Neuronal stem cell (in vitro differentiated cells): ENCODE measurements at regions not wholly inside any gene's neighbourhood (a gene's known extent, or its start where the extent isn't known, plus 50 kb on each side); places are given as distances from the start of the nearest gene placed in this dataset.

Experiments
- DNase-seq: peaks from one replicate; pipeline ENCODE4 v3.0.0-alpha.2; 2013; ENCODE audit warnings: low spot score
- H2AFZ ChIP-seq: one replicate; pipeline ENCODE4 v1.6.1; 2013; ENCODE audit warnings: mild to moderate bottlenecking, low read length, inconsistent platforms
- H2AK5ac ChIP-seq: 2 replicates; pipeline ENCODE4 v1.6.1; 2013; ENCODE audit warnings: low read depth, mild to moderate bottlenecking, inconsistent platforms, low read length, moderate library complexity, mixed read lengths
- H2BK120ac ChIP-seq: 2 replicates; pipeline ENCODE4 v1.6.1; 2013; ENCODE audit warnings: low read depth, mild to moderate bottlenecking, inconsistent platforms, low read length, moderate library complexity, mixed read lengths
- H2BK12ac ChIP-seq: one replicate; pipeline ENCODE4 v1.6.1; 2013; ENCODE audit warnings: low read length, inconsistent platforms
- H2BK15ac ChIP-seq: 2 replicates; pipeline ENCODE4 v1.6.1; 2013; ENCODE audit warnings: mild to moderate bottlenecking, low read length, inconsistent platforms, mixed read lengths
- H2BK5ac ChIP-seq: one replicate; pipeline ENCODE4 v1.6.1; 2013; ENCODE audit warnings: inconsistent platforms, mild to moderate bottlenecking, low read length, moderate library complexity
- H3K14ac ChIP-seq: one replicate; pipeline ENCODE4 v1.6.1; 2013; ENCODE audit warnings: low read length, inconsistent platforms
- H3K18ac ChIP-seq: 2 replicates; pipeline ENCODE4 v1.6.1; 2013; ENCODE audit warnings: low read length, inconsistent platforms
- H3K23ac ChIP-seq: 2 replicates; pipeline ENCODE4 v1.6.1; 2013; ENCODE audit warnings: low read depth, mild to moderate bottlenecking, mixed read lengths, low read length, inconsistent platforms; ENCODE audit not compliant: poor library complexity
- H3K27ac ChIP-seq: replicated peaks from 3 replicates; pipeline ENCODE4 v1.5.1; 2013; ENCODE audit warnings: low read length, inconsistent platforms
- H3K27me3 ChIP-seq, 3 experiments: 2 replicates each; pipeline ENCODE4 v1.6.1; 2013; ENCODE audit warnings: low read length in 3 of 3, mild to moderate bottlenecking in 2 of 3, inconsistent platforms in 1 of 3, low read depth in 1 of 3, mixed read lengths in 1 of 3, moderate library complexity in 1 of 3; ENCODE audit not compliant: control insufficient read depth in 3 of 3, insufficient read depth in 3 of 3
- H3K36me3 ChIP-seq, 2 donors: replicated peaks in 1 of 2; 2 replicates each; pipeline ENCODE4 v1.6.1; 2013; ENCODE audit warnings: low read length in 2 of 2; ENCODE audit not compliant: control insufficient read depth in 2 of 2, insufficient read depth in 2 of 2
- H3K4ac ChIP-seq: 2 replicates; pipeline ENCODE4 v1.6.1; 2013; ENCODE audit warnings: inconsistent platforms, mild to moderate bottlenecking, low read length, moderate library complexity
- H3K4me1 ChIP-seq, 2 donors: 1 replicate in 1 of 2; 2 replicates in 1 of 2; pipeline ENCODE4 v1.6.1; 2013; ENCODE audit warnings: low read length in 2 of 2, low read depth in 1 of 2; ENCODE audit not compliant: control insufficient read depth in 2 of 2, insufficient read depth in 1 of 2
- H3K4me2 ChIP-seq: one replicate; pipeline ENCODE4 v1.6.1; 2013; ENCODE audit warnings: mild to moderate bottlenecking, low read length, inconsistent platforms; ENCODE audit not compliant: insufficient read depth, poor library complexity, severe bottlenecking
- H3K4me3 ChIP-seq, 2 donors: 2 replicates each; pipeline ENCODE4 v1.5.1; 2013; ENCODE audit warnings: low read length in 2 of 2, mild to moderate bottlenecking in 2 of 2, inconsistent platforms in 1 of 2, moderate library complexity in 1 of 2
- H3K79me1 ChIP-seq: one replicate; pipeline ENCODE4 v1.6.1; 2013; ENCODE audit warnings: low read depth, mild to moderate bottlenecking, inconsistent platforms, low read length, moderate library complexity
- H3K9ac ChIP-seq: one replicate; pipeline ENCODE4 v1.6.1; 2013; ENCODE audit warnings: mild to moderate bottlenecking, low read depth, low read length, inconsistent platforms; ENCODE audit not compliant: poor library complexity
- H3K9me3 ChIP-seq, 2 donors: replicated peaks in 1 of 2; 2 replicates each; pipeline versions ENCODE3 to v1.6.1; 2013; ENCODE audit warnings: low read length in 2 of 2, mild to moderate bottlenecking in 2 of 2, inconsistent platforms in 1 of 2, low read depth in 1 of 2, mixed read lengths in 1 of 2, moderate library complexity in 1 of 2; ENCODE audit not compliant: control insufficient read depth in 2 of 2, insufficient read depth in 1 of 2
- H4K8ac ChIP-seq: one replicate; pipeline ENCODE4 v1.6.1; 2013; ENCODE audit warnings: low read depth, mild to moderate bottlenecking, inconsistent platforms, low read length, moderate library complexity
- H4K91ac ChIP-seq: one replicate; pipeline ENCODE4 v1.6.1; 2013; ENCODE audit warnings: low read length, low read depth, mild to moderate bottlenecking, inconsistent platforms; ENCODE audit not compliant: poor library complexity
- whole genome bisulfite sequencing, 2 donors: extraction: QIAGEN DNeasy Blood & Tissue Kit; methylation state at CpG; one replicate each; pipeline ENCODE4 v1.1.7; 2013; ENCODE audit warnings: missing lambda C conversion rate in 2 of 2, mixed read lengths in 1 of 2; ENCODE audit not compliant: insufficient read length in 2 of 2, insufficient replicate concordance in 1 of 2; ENCODE audit errors: extremely low coverage in 2 of 2; 5-methylcytosine and 5-hydroxymethylcytosine counted together

DNA sequence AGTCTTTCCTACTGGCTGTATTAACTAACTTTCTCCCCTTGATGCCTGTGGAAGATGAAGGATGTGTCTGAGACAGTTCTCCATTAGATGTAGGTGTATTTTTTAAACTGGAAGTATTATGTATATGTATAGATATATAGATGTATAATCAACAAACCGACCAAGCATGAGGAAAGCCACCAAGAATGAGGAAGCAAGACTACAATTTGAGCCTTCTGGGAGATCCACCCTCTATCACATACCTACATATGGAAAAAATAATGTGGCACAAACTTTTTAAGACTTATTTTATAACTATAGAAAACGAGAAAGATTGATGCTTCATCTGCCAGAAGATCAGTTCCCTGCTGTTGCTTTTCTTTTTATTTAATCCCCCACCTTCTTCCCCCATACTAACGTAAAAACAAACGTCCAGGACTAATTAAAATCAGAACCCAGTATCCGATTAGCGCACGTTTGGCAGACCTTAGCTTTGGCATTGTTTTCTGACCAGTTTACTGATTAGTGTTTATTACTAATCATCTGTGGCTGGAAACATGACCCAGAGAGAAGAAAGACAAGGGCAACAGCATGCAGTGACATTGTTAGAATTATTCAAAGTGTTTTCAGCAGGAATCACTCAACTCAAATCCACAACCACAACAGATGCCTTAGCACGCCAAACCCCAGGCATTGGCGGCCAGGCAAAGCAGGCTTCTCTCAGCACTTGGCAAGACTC lies 490.2 kb downstream of the EBF1 start:
- Histone ChIP-seq H3K36me3 (no peaks in the 10 kb centered on the region), H3K27ac (no peak overlapping the region), H3K9me3 (no peaks in the 10 kb centered on the region), H2AK5ac (no peak overlapping the region), H3K18ac (no peak overlapping the region), H3K9ac (no peak overlapping the region), H2BK12ac (no peak overlapping the region), H3K27me3 (no peaks in the 10 kb centered on the region), H3K4ac (no peak overlapping the region), H3K4me1 (peaks cover 0 to 10% of the 10 kb centered on the region in 2 donors), H2BK120ac (no peak overlapping the region), H4K8ac (no peak overlapping the region), H3K79me1 (no peaks in the 10 kb centered on the region), H3K23ac (no peak overlapping the region), H3K4me2 (no peak overlapping the region), H2BK15ac (no peak overlapping the region), H3K14ac (no peak overlapping the region), H2BK5ac (no peak overlapping the region), H3K4me3 (no peak overlapping the region), H4K91ac (no peak overlapping the region), H2AFZ (no peak overlapping the region)
- DNase-seq = no peak
- 100% methylated on average over 2 of the region's 9 CpGs; no CpG with 5 or more reads in 1 of the 2 donors for WGBS, 2 donors

DNA sequence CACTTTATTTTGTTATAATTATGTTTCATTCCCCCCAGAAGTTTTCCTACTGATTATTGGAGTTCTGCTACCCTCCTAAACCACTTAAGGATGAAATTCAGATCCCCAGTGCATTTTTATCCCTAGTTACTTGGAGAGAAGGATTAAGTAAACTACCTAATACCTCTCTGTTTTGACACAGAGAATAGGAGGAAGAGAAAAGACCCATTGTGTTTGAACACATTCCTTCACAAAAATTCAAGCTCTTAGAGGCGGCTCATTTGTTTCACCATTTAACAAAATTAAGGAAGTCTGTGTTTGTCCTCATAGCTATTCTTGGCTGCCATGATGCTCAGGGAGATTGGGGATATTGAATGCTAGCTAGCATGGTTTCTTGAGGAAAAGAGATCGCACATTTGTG lies 492.6 kb downstream of the EBF1 start:
- Histone ChIP-seq H2BK5ac (no peak overlapping the region), H3K27ac (no peak overlapping the region), H4K91ac (no peak overlapping the region), H3K9ac (no peak overlapping the region), H2AK5ac (no peak overlapping the region), H3K14ac (no peak overlapping the region), H3K36me3 (no peaks in the 10 kb centered on the region), H2BK15ac (no peak overlapping the region), H3K9me3 (no peaks in the 10 kb centered on the region), H2BK120ac (no peak overlapping the region), H2BK12ac (no peak overlapping the region), H3K23ac (no peak overlapping the region), H3K79me1 (no peaks in the 10 kb centered on the region), H3K18ac (no peak overlapping the region), H3K4me3 (no peak overlapping the region), H4K8ac (no peak overlapping the region), H3K4ac (no peak overlapping the region), H2AFZ (no peak overlapping the region), H3K27me3 (no peaks in the 10 kb centered on the region), H3K4me1 (peaks cover 0 to 10% of the 10 kb centered on the region in 2 donors), H3K4me2 (no peak overlapping the region)
- DNase-seq = peak; percentile 15
- no CpG with 5 or more reads among the region's 2 CpGs for WGBS, 2 donors

DNA sequence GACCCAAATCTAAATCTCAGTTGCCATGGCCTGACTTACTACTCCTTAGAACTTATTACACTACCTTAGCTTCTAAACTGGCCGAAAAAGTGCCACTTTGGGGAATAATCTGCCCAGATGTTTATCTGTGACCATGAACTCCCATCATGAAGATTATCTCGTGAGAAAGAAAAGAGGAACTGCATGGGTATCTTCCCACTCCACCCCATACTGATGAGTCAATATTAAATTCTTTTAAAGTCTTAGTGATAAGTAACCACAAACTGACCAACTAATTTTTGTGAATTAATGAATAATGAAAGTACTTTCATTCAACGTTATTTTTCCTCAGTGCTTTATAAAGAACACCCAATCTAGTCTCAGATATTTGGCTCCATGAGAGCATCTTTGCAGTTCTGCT lies 493.5 kb downstream of the EBF1 start:
- no peaks in the 10 kb centered on the region for H3K27me3 ChIP-seq
- H2BK15ac ChIP-seq = no peak overlapping the region
- no peak overlapping the region for H3K9ac ChIP-seq
- H3K4me3 ChIP-seq = no peak overlapping the region
- H2BK5ac ChIP-seq = no peak overlapping the region
- H3K4me2 ChIP-seq = no peak overlapping the region
- WGBS, 2 donors = no CpG with 5 or more reads among the region's 3 CpGs
- no peak overlapping the region for H3K23ac ChIP-seq
- H3K9me3 ChIP-seq = no peaks in the 10 kb centered on the region
- no peak overlapping the region for H2AFZ ChIP-seq
- H4K91ac ChIP-seq = no peak overlapping the region
- no peak overlapping the region for H2BK12ac ChIP-seq
- DNase-seq = no peak
- H3K27ac ChIP-seq = no peak overlapping the region
- no peak overlapping the region for H2BK120ac ChIP-seq
- no peak overlapping the region for H3K14ac ChIP-seq
- H3K18ac ChIP-seq = no peak overlapping the region
- no peak overlapping the region for H2AK5ac ChIP-seq
- H3K36me3 ChIP-seq = no peaks in the 10 kb centered on the region
- H3K4me1 ChIP-seq = peaks cover 0 to 10% of the 10 kb centered on the region in 2 donors
- H3K79me1 ChIP-seq = no peaks in the 10 kb centered on the region
- H4K8ac ChIP-seq = no peak overlapping the region
- no peak overlapping the region for H3K4ac ChIP-seq

DNA sequence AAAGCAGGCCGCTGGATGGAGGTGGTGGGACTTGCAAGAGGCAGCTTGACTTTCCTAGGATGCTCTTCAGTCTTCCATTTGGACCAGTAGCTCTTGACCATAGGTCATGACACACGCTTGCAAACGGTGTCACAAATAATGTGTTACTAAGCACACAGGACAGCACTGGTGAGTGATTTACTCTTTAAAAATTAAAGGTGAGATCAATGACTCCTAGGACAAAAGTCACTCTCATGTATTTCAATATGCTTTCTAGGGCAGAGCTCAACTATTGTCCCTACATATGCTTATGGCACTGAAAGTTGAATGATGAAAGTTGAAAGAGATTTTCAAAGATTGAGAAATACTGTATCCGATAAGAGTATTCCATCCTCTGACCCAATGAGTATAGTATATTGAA lies 496.7 kb downstream of the EBF1 start:
- Histone ChIP-seq H3K9ac (no peak overlapping the region), H3K14ac (no peak overlapping the region), H3K4me3 (no peak overlapping the region), H2BK5ac (no peak overlapping the region), H2AFZ (no peak overlapping the region), H3K9me3 (no peaks in the 10 kb centered on the region), H3K4me1 (peaks cover 0 to 9% of the 10 kb centered on the region in 2 donors), H2BK15ac (no peak overlapping the region), H3K27ac (no peak overlapping the region), H3K4me2 (no peak overlapping the region), H4K91ac (no peak overlapping the region), H3K79me1 (no peaks in the 10 kb centered on the region), H2BK120ac (no peak overlapping the region), H3K23ac (no peak overlapping the region), H2BK12ac (no peak overlapping the region), H3K4ac (no peak overlapping the region), H3K27me3 (no peaks in the 10 kb centered on the region), H3K36me3 (no peaks in the 10 kb centered on the region), H3K18ac (no peak overlapping the region), H2AK5ac (no peak overlapping the region), H4K8ac (no peak overlapping the region)
- WGBS, 2 donors = no CpG with 5 or more reads among the region's 4 CpGs
- no peak for DNase-seq
